ENCODE measurements at regions not wholly inside any gene's neighbourhood (a gene's known extent, or its start where the extent isn't known, plus 50 kb on each side); places are given as distances from the start of the nearest gene placed in this dataset.
"Not testable (repeated sequence)": the region's sequence is repeated elsewhere in the genome, so short reads cannot be mapped to it uniquely, and the experiment has no call there.

GRCh38 chr18:40307627-40308026, 1647.4 kb upstream of the PIK3C3 start:
- no peak for DNase-seq (ENCODE audit: low spot score in 2 of 2)
- Mint-ChIP-seq H3K36me3 (no peaks in the 10 kb centered on the region), H3K9me3 (peaks cover 6% of the 10 kb centered on the region), H3K4me1 (no peaks in the 10 kb centered on the region), H3K4me3 (no peak overlapping the region), H3K27ac (no peak overlapping the region)
- no peak for ATAC-seq

GRCh38 chr18:40296717-40297413, 1658.2 kb upstream of the PIK3C3 start:
- Mint-ChIP-seq H3K4me3 (no peak overlapping the region), H3K36me3 (no peaks in the 10 kb centered on the region), H3K4me1 (no peaks in the 10 kb centered on the region), H3K27ac (no peak overlapping the region), H3K9me3 (peaks cover 30% of the 10 kb centered on the region)
- DNase-seq (ENCODE audit: low spot score in 2 of 2) (no peak), ATAC-seq (no peak)

- Mint-ChIP-seq H3K27ac (no peak overlapping the region), H3K4me3 (no peak overlapping the region), H3K36me3 (no peaks in the 10 kb centered on the region), H3K9me3 (peaks cover 31% of the 10 kb centered on the region), H3K4me1 (no peaks in the 10 kb centered on the region)
- no peak for ATAC-seq
- no peak for DNase-seq (ENCODE audit: low spot score in 2 of 2)
Observed at GRCh38 chr18:40292985-40293710, 1661.9 kb upstream of the PIK3C3 start.

GRCh38 chr18:40283560-40283959, 1671.5 kb upstream of the PIK3C3 start:
- Mint-ChIP-seq H3K4me1 (no peaks in the 10 kb centered on the region), H3K36me3 (no peaks in the 10 kb centered on the region), H3K9me3 (peaks cover 17% of the 10 kb centered on the region), H3K27ac (no peak overlapping the region), H3K4me3 (no peak overlapping the region)
- DNase-seq (ENCODE audit: low spot score in 2 of 2) (no peak), ATAC-seq (no peak)

GRCh38 chr18:40281356-40281755, 1673.7 kb upstream of the PIK3C3 start:
- peaks cover 24% of the 10 kb centered on the region for H3K9me3 Mint-ChIP-seq
- H3K4me3 Mint-ChIP-seq; ATAC-seq; DNase-seq (ENCODE audit: low spot score in 2 of 2); H3K27ac Mint-ChIP-seq; H3K4me1 Mint-ChIP-seq; H3K36me3 Mint-ChIP-seq: not testable (repeated sequence)

GRCh38 chr18:40274618-40275196, 1680.3 kb upstream of the PIK3C3 start:
- no peaks in the 10 kb centered on the region for H3K4me1 Mint-ChIP-seq
- DNase-seq (ENCODE audit: low spot score in 2 of 2), result no peak
- no peak for ATAC-seq
- no peaks in the 10 kb centered on the region for H3K36me3 Mint-ChIP-seq
- peaks cover 19% of the 10 kb centered on the region for H3K9me3 Mint-ChIP-seq
- H3K4me3 Mint-ChIP-seq, result no peak overlapping the region
- no peak overlapping the region for H3K27ac Mint-ChIP-seq

- Mint-ChIP-seq H3K36me3 (no peaks in the 10 kb centered on the region), H3K4me1 (no peaks in the 10 kb centered on the region), H3K27ac (no peak overlapping the region), H3K4me3 (no peak overlapping the region), H3K9me3 (peaks cover 28% of the 10 kb centered on the region)
- ATAC-seq (no peak), DNase-seq (ENCODE audit: low spot score in 2 of 2) (no peak)
Observed at GRCh38 chr18:40272630-40273231, 1682.3 kb upstream of the PIK3C3 start.

GRCh38 chr18:40259115-40259835, 1695.8 kb upstream of the PIK3C3 start:
- Mint-ChIP-seq H3K36me3 (no peaks in the 10 kb centered on the region), H3K4me1 (no peaks in the 10 kb centered on the region), H3K9me3 (peaks cover 10% of the 10 kb centered on the region), H3K27ac (no peak overlapping the region), H3K4me3 (no peak overlapping the region)
- DNase-seq (ENCODE audit: low spot score in 2 of 2), result no peak
- ATAC-seq, result no peak

GRCh38 chr18:40258311-40258710, 1696.7 kb upstream of the PIK3C3 start:
- H3K4me1 Mint-ChIP-seq, result no peaks in the 10 kb centered on the region
- no peak overlapping the region for H3K4me3 Mint-ChIP-seq
- H3K9me3 Mint-ChIP-seq, result peaks cover 13% of the 10 kb centered on the region
- no peak for ATAC-seq
- no peak overlapping the region for H3K27ac Mint-ChIP-seq
- no peaks in the 10 kb centered on the region for H3K36me3 Mint-ChIP-seq
- DNase-seq (ENCODE audit: low spot score in 2 of 2), result no peak

GRCh38 chr18:40250236-40250635, 1704.8 kb upstream of the PIK3C3 start:
- ATAC-seq (no peak), DNase-seq (ENCODE audit: low spot score in 2 of 2) (no peak)
- no peaks in the 10 kb centered on the region for H3K4me1 Mint-ChIP-seq
- no peaks in the 10 kb centered on the region for H3K36me3 Mint-ChIP-seq
- no peak overlapping the region for H3K4me3 Mint-ChIP-seq
- H3K27ac Mint-ChIP-seq, result no peak overlapping the region
- H3K9me3 Mint-ChIP-seq, result peaks cover 11% of the 10 kb centered on the region

- ATAC-seq, result no peak
- Mint-ChIP-seq H3K4me1 (no peaks in the 10 kb centered on the region), H3K9me3 (peaks cover 9% of the 10 kb centered on the region), H3K4me3 (no peak overlapping the region), H3K36me3 (no peaks in the 10 kb centered on the region), H3K27ac (no peak overlapping the region)
- DNase-seq (ENCODE audit: low spot score in 2 of 2), result no peak
Observed at GRCh38 chr18:40249390-40250080, 1705.5 kb upstream of the PIK3C3 start.

GRCh38 chr18:40245612-40246011, 1709.4 kb upstream of the PIK3C3 start:
- H3K36me3 Mint-ChIP-seq; H3K4me1 Mint-ChIP-seq; DNase-seq (ENCODE audit: low spot score in 2 of 2); H3K27ac Mint-ChIP-seq; ATAC-seq; H3K4me3 Mint-ChIP-seq: not testable (repeated sequence)
- peaks cover 11% of the 10 kb centered on the region for H3K9me3 Mint-ChIP-seq

GRCh38 chr18:40243607-40244006, 1711.4 kb upstream of the PIK3C3 start:
- H3K4me1 Mint-ChIP-seq, result no peaks in the 10 kb centered on the region
- H3K4me3 Mint-ChIP-seq, result no peak overlapping the region
- no peak for DNase-seq (ENCODE audit: low spot score in 2 of 2)
- no peak overlapping the region for H3K27ac Mint-ChIP-seq
- ATAC-seq, result no peak
- H3K9me3 Mint-ChIP-seq, result peaks cover 15% of the 10 kb centered on the region
- no peaks in the 10 kb centered on the region for H3K36me3 Mint-ChIP-seq

- H3K4me3 Mint-ChIP-seq, result no peak overlapping the region
Observed at GRCh38 chr18:40235836-40236235, 1719.2 kb upstream of the PIK3C3 start.

GRCh38 chr18:40235323-40235722, 1719.7 kb upstream of the PIK3C3 start:
- Mint-ChIP-seq H3K4me3 (no peak overlapping the region), H3K36me3 (no peaks in the 10 kb centered on the region), H3K4me1 (no peaks in the 10 kb centered on the region), H3K27ac (no peak overlapping the region), H3K9me3 (peaks cover 9% of the 10 kb centered on the region)
- no peak for DNase-seq (ENCODE audit: low spot score in 2 of 2)
- ATAC-seq, result no peak

More at GRCh38 chr18:40235836-40236235, 1719.2 kb upstream of the PIK3C3 start:
- ATAC-seq (no peak), DNase-seq (ENCODE audit: low spot score in 2 of 2) (no peak)
- Mint-ChIP-seq H3K4me1 (no peaks in the 10 kb centered on the region), H3K27ac (no peak overlapping the region), H3K36me3 (no peaks in the 10 kb centered on the region), H3K9me3 (peaks cover 9% of the 10 kb centered on the region)

All from stimulated activated effector memory CD8-positive, alpha-beta T cell treated with anti-CD3 and anti-CD28 coated beads, Interleukin-12 subunit alpha, Interleukin-12 subunit beta, amount 100 ng/mL, for 72 hours (primary cell).